Sigmoid colon (tissue), 6 donors: ENCODE measurements at regions not wholly inside any gene's neighbourhood (a gene's known extent, or its start where the extent isn't known, plus 50 kb on each side); places are given as distances from the start of the nearest gene placed in this dataset.

Experiments
- DNase-seq: peaks from one replicate; pipeline ENCODE4 v3.0.0-alpha.2; 2019
- H3K27ac ChIP-seq, 4 donors: fragments of 200-600 bp; sonication (generic); one replicate each; pipeline ENCODE4 v1.5.1; 2016 to 2019; ENCODE audit warnings: mild to moderate bottlenecking in 1 of 4
- H3K27me3 ChIP-seq, 3 donors: fragments of 200-600 bp; sonication (generic); one replicate each; pipeline ENCODE4 v1.5.1; 2019; ENCODE audit warnings: mild to moderate bottlenecking in 1 of 3
- H3K36me3 ChIP-seq, 4 donors: fragments of 200-600 bp; sonication (generic); one replicate each; pipeline ENCODE4 v1.5.1; 2016 to 2019
- H3K4me1 ChIP-seq, 4 donors: fragments of 200-600 bp; sonication (generic); one replicate each; pipeline ENCODE4 v1.5.1; 2017 to 2019
- H3K4me3 ChIP-seq, 4 donors: fragments of 200-600 bp; sonication (generic); one replicate each; pipeline ENCODE4 v1.5.1; 2017 to 2019; ENCODE audit warnings: mild to moderate bottlenecking in 2 of 4, moderate library complexity in 1 of 4
- H3K9me3 ChIP-seq, 4 donors: fragments of 200-600 bp in 3 of 4; sonication (generic) in 3 of 4; one replicate each; pipeline versions ENCODE4 v1.5.1 to v1.6.1; 2013 to 2019
- EP300 ChIP-seq, 4 donors: sonication (generic); formaldehyde crosslinking; IDR thresholded peaks; one replicate each; pipeline ENCODE4 v1.6.1; 2017; ENCODE audit warnings: antibody characterized with exemption in 4 of 4
- POLR2A ChIP-seq, 2 donors: fragments of 450-650 bp; IDR thresholded peaks; one replicate each; pipeline ENCODE4 v1.6.1; 2016; ENCODE audit warnings: antibody characterized with exemption in 2 of 2, mild to moderate bottlenecking in 2 of 2, moderate library complexity in 2 of 2
- POLR2AphosphoS5 ChIP-seq, 4 donors: sonication (generic); formaldehyde crosslinking; IDR thresholded peaks; one replicate each; pipeline ENCODE4 v1.6.1; 2017; ENCODE audit warnings: antibody characterized with exemption in 4 of 4
- whole genome bisulfite sequencing, 2 donors: extraction: QIAGEN DNeasy Blood & Tissue Kit; methylation state at CpG; one replicate each; pipeline ENCODE4 v1.1.7; 2013; 5-methylcytosine and 5-hydroxymethylcytosine counted together
- intact Hi-C: fragments of 100-400 bp; cut with DNase I; formaldehyde crosslinking; loops from one replicate; pipeline ENCODE4 v1.15.1; 2023
- TF ChIP-seq, protein P1 (sequence below), 4 experiments: fragments of 450-650 bp in 3 of 4; fragments of 200-600 bp in 1 of 4; IDR thresholded peaks; one replicate each; pipeline ENCODE4 v1.5.1; 2016 to 2019; ENCODE audit warnings: antibody characterized with exemption in 4 of 4, mild to moderate bottlenecking in 3 of 4, moderate library complexity in 2 of 4
- donor health status: healthy with polysubstance abuse.
- donor health status: healthy.

- H3K27me3 ChIP-seq: peaks cover 0 to 2% (median 0%) of the 10 kb centered on the region in 3 donors
- no peaks in the 10 kb centered on the region for H3K36me3 ChIP-seq
- TF ChIP-seq POLR2AphosphoS5 (IDR thresholded peaks at IDR 0.05): no peak
- TF ChIP-seq, protein P1, sequence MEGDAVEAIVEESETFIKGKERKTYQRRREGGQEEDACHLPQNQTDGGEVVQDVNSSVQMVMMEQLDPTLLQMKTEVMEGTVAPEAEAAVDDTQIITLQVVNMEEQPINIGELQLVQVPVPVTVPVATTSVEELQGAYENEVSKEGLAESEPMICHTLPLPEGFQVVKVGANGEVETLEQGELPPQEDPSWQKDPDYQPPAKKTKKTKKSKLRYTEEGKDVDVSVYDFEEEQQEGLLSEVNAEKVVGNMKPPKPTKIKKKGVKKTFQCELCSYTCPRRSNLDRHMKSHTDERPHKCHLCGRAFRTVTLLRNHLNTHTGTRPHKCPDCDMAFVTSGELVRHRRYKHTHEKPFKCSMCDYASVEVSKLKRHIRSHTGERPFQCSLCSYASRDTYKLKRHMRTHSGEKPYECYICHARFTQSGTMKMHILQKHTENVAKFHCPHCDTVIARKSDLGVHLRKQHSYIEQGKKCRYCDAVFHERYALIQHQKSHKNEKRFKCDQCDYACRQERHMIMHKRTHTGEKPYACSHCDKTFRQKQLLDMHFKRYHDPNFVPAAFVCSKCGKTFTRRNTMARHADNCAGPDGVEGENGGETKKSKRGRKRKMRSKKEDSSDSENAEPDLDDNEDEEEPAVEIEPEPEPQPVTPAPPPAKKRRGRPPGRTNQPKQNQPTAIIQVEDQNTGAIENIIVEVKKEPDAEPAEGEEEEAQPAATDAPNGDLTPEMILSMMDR (IDR thresholded peaks at IDR 0.05): no peak
- no peak for TF ChIP-seq POLR2A (IDR thresholded peaks at IDR 0.05)
- H3K4me1 ChIP-seq: no peaks in the 10 kb centered on the region
- H3K9me3 ChIP-seq: no peaks in the 10 kb centered on the region
- intact Hi-C loops: no loop called here
- DNase-seq: no peak
- H3K27ac ChIP-seq: no peak overlapping the region
- H3K4me3 ChIP-seq: no peak overlapping the region
Observed at GRCh38 chr15:87207990-87208580, 1048.5 kb downstream of the NTRK3 start.

DNA sequence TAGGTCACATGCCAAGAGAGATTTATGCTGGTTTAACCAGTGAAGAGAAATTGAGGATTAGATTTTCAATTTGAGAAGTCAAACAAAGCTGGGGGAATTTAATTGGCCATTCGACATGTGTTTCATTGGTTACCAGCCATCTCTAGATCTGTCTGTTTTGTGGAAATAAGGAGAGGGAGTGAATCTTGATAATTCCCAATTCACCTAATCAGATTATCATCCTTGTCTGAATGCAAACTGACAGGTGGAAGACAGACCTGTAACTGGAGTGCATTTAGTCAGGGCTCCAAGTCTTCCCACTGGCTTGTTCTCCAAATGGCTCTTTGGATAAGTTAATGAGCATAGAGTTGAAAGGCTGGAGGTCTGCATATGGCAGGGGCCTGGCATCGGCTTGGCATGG is 1049.3 kb downstream of the NTRK3 start:
- 80 to 92% methylated on average over 2 of the region's 2 CpGs for WGBS, 2 donors
- intact Hi-C loops: no loop called here
- TF ChIP-seq EP300 (IDR thresholded peaks at IDR 0.05) (no peak), POLR2AphosphoS5 (IDR thresholded peaks at IDR 0.05) (no peak), POLR2A (IDR thresholded peaks at IDR 0.05) (no peak)
- TF ChIP-seq, protein P1 (IDR thresholded peaks at IDR 0.05): no peak

DNA sequence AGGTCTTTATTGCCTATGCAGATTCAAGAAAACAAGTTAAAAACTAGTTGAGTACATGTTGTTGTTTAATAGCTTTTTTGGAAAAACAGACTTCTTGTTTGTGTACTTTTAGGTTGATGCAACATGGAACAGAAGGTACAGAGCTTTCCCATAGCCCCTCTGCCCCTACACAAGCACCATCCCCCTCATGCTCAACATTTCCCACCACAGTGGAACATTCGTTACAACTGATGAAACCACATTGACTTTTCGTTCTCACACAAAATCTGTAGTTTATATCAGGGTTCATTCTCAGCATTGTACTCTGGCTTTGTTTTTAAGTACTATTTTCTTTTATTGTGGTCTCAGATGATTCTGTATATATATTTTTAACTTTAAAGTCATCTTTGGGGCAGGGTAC is 1054.6 kb downstream of the NTRK3 start:
- H3K4me1 ChIP-seq: no peaks in the 10 kb centered on the region
- no peaks in the 10 kb centered on the region for H3K27me3 ChIP-seq
- no peaks in the 10 kb centered on the region for H3K36me3 ChIP-seq
- 58 to 64% methylated on average over 2 of the region's 2 CpGs for WGBS, 2 donors
- no peak overlapping the region for H3K4me3 ChIP-seq
- intact Hi-C loops: no loop called here
- H3K9me3 ChIP-seq: no peaks in the 10 kb centered on the region
- no peak overlapping the region for H3K27ac ChIP-seq
- TF ChIP-seq, protein P1 (IDR thresholded peaks at IDR 0.05): no peak
- no peak for DNase-seq

More for the DNA sequence above, 1049.3 kb downstream of the NTRK3 start:
- Histone ChIP-seq H3K4me3 (no peak overlapping the region), H3K9me3 (no peaks in the 10 kb centered on the region), H3K4me1 (no peaks in the 10 kb centered on the region), H3K36me3 (no peaks in the 10 kb centered on the region), H3K27me3 (peaks cover 0 to 2% (median 0%) of the 10 kb centered on the region in 3 donors), H3K27ac (no peak overlapping the region)
- DNase-seq: no peak

DNA sequence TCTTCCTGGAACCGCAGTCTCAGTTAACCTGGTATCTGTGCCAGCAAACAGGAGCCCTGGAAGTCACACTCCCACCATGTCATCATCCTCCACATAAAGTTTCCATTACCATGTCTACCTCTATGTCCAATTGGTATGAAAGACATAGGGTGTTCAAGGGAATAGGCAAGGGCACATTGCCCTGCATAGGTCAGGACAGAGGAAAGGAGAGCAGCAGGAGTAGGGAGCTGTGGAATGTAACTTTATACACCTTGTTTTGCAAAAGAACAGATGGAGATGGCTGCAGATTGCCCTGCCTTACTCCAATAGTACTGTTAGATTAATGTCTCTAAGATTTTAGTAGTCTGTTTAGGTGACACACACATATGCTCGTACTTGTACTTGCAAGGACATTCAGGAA is 1056.4 kb downstream of the NTRK3 start:
- Histone ChIP-seq H3K36me3 (no peaks in the 10 kb centered on the region), H3K27ac (no peak overlapping the region), H3K4me3 (no peak overlapping the region), H3K4me1 (no peaks in the 10 kb centered on the region), H3K27me3 (no peaks in the 10 kb centered on the region), H3K9me3 (no peaks in the 10 kb centered on the region)
- intact Hi-C loops: no loop called here
- WGBS, 2 donors: 77 to 81% methylated on average over 2 of the region's 2 CpGs
- no peak for TF ChIP-seq EP300 (IDR thresholded peaks at IDR 0.05)
- TF ChIP-seq POLR2A (IDR thresholded peaks at IDR 0.05): no peak
- no peak for TF ChIP-seq POLR2AphosphoS5 (IDR thresholded peaks at IDR 0.05)
- TF ChIP-seq, protein P1 (IDR thresholded peaks at IDR 0.05): no peak
- DNase-seq: no peak

DNA sequence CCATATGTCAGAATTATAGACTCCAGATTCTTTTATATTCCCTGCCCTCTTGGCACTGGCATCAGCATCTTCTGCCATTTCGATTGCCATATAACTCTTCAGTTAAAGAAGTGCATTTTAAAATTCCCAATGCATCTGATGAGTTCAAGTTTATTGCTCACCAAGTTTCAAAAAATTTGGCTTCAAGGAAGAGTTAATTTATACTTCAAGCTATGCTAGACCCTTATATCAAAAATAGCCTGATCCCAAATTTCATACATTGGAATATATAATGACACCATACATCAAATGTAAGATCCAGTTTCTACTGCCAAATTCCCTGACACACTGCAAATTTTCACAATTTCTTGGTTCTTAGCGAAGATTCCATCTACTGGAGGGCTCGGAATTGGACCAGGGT is 1058.6 kb downstream of the NTRK3 start:
- Histone ChIP-seq H3K27me3 (no peaks in the 10 kb centered on the region), H3K4me3 (no peak overlapping the region), H3K9me3 (no peaks in the 10 kb centered on the region), H3K4me1 (no peaks in the 10 kb centered on the region), H3K27ac (no peak overlapping the region), H3K36me3 (no peaks in the 10 kb centered on the region)
- 71 to 82% methylated on average over 3 of the region's 3 CpGs for WGBS, 2 donors
- no peak for TF ChIP-seq POLR2A (IDR thresholded peaks at IDR 0.05)
- TF ChIP-seq, protein P1 (IDR thresholded peaks at IDR 0.05): no peak
- TF ChIP-seq POLR2AphosphoS5 (IDR thresholded peaks at IDR 0.05): no peak
- no peak for DNase-seq
- intact Hi-C loops: no loop called here
